Vagina (tissue), 2 donors: ENCODE measurements at regions not wholly inside any gene's neighbourhood (a gene's known extent, or its start where the extent isn't known, plus 50 kb on each side); places are given as distances from the start of the nearest gene placed in this dataset.

Source experiments
- DNase-seq, 2 donors: peaks; one replicate each; pipeline ENCODE4 v3.0.0-alpha.2; 2017; ENCODE audit errors: extremely low spot score in 2 of 2
- H3K27ac ChIP-seq: fragments of 200-600 bp; sonication (generic); one replicate; pipeline ENCODE4 v1.5.1; 2019
- H3K27me3 ChIP-seq: fragments of 200-600 bp; sonication (generic); one replicate; pipeline ENCODE4 v1.5.1; 2019
- H3K36me3 ChIP-seq, 2 donors: fragments of 200-600 bp; sonication (generic); one replicate each; pipeline ENCODE4 v1.5.1; 2017 to 2019
- H3K4me1 ChIP-seq: fragments of 200-600 bp; sonication (generic); one replicate; pipeline ENCODE4 v1.5.1; 2019
- H3K4me3 ChIP-seq, 2 donors: fragments of 200-600 bp; sonication (generic); 1 replicate in 1 of 2; 2 replicates in 1 of 2; pipeline ENCODE4 v1.5.1; 2016 to 2019
- H3K9me3 ChIP-seq: fragments of 200-600 bp; sonication (generic); one replicate; pipeline ENCODE4 v1.5.1; 2019
- POLR2A ChIP-seq, 2 donors: fragments of 450-650 bp; IDR thresholded peaks; one replicate each; pipeline ENCODE4 v1.6.1; 2017; ENCODE audit warnings: antibody characterized with exemption in 2 of 2, mild to moderate bottlenecking in 2 of 2, moderate library complexity in 2 of 2
- POLR2AphosphoS5 ChIP-seq, 2 donors: sonication (generic); formaldehyde crosslinking; IDR thresholded peaks; one replicate each; pipeline ENCODE4 v1.9.0; 2017; ENCODE audit warnings: antibody characterized with exemption in 2 of 2, mild to moderate bottlenecking in 2 of 2, low read depth in 1 of 2; ENCODE audit not compliant: insufficient read depth in 1 of 2
- intact Hi-C: fragments of 100-400 bp; cut with DNase I; formaldehyde crosslinking; loops from one replicate; pipeline ENCODE4 v1.15.1; 2023
- TF ChIP-seq, protein P1 (sequence below), 3 experiments: fragments of 450-650 bp in 2 of 3; fragments of 200-600 bp in 1 of 3; sonication (generic) in 1 of 3; IDR thresholded peaks; one replicate each; pipeline ENCODE4 v1.5.1; 2017 to 2019; ENCODE audit warnings: antibody characterized with exemption in 3 of 3, mild to moderate bottlenecking in 2 of 3, moderate library complexity in 2 of 3

DNA sequence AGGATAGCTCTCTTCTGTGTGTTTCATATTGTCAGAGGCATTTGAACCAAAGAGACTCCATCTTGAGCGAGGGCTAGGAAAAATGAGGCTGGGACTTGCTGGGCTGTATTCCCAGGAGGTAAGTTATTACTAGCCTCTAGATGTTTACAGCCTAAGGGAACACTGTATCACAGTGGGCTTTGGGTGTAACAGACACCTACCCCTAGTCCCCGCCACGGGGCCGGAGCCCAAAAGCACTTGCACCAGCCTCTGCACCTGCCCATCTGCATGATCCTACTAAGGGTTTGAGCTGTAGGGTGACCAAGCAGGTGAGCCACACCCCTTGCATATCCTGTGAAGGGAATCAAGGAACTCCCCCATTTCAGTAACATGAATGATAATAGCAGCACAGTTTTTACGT, 1972.2 kb downstream of the OLFM4 start:
- no peak overlapping the region for H3K4me3 ChIP-seq

DNA sequence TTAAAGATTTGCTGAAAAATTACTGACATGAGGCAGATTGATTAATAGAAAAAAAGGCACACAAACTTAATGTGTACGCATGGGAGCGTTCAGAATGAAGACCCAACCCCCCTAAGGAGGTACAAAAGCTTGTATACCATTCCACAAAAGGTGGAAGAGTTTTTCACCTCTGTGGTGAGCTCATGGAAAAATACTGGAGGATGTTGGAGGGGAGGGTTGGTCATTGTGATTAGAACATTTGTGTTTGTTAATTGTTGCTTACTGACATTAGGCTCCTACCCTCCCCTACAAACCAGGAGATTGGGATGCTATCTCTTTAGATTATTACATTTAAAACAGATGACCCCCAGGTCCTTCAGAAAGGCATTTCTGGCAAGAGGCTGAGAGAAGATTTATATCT, 1973.3 kb downstream of the OLFM4 start:
- no peaks in the 10 kb centered on the region for H3K27me3 ChIP-seq
- TF ChIP-seq, protein P1, sequence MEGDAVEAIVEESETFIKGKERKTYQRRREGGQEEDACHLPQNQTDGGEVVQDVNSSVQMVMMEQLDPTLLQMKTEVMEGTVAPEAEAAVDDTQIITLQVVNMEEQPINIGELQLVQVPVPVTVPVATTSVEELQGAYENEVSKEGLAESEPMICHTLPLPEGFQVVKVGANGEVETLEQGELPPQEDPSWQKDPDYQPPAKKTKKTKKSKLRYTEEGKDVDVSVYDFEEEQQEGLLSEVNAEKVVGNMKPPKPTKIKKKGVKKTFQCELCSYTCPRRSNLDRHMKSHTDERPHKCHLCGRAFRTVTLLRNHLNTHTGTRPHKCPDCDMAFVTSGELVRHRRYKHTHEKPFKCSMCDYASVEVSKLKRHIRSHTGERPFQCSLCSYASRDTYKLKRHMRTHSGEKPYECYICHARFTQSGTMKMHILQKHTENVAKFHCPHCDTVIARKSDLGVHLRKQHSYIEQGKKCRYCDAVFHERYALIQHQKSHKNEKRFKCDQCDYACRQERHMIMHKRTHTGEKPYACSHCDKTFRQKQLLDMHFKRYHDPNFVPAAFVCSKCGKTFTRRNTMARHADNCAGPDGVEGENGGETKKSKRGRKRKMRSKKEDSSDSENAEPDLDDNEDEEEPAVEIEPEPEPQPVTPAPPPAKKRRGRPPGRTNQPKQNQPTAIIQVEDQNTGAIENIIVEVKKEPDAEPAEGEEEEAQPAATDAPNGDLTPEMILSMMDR (IDR thresholded peaks at IDR 0.05) = no peak
- no peak for TF ChIP-seq POLR2A (IDR thresholded peaks at IDR 0.05)
- TF ChIP-seq POLR2AphosphoS5 (IDR thresholded peaks at IDR 0.05; ENCODE audit: insufficient read depth in 1 of 2, low read depth in 1 of 2) = no peak

More for the DNA sequence above, 1972.2 kb downstream of the OLFM4 start:
- Histone ChIP-seq H3K27ac (no peak overlapping the region), H3K4me1 (no peaks in the 10 kb centered on the region), H3K9me3 (no peaks in the 10 kb centered on the region), H3K27me3 (no peaks in the 10 kb centered on the region), H3K36me3 (no peaks in the 10 kb centered on the region)
- TF ChIP-seq, protein P1 (IDR thresholded peaks at IDR 0.05) = no peak
- TF ChIP-seq POLR2AphosphoS5 (IDR thresholded peaks at IDR 0.05; ENCODE audit: insufficient read depth in 1 of 2, low read depth in 1 of 2) (no peak), POLR2A (IDR thresholded peaks at IDR 0.05) (no peak)
- no peak for DNase-seq
- intact Hi-C loops = no loop called here

DNA sequence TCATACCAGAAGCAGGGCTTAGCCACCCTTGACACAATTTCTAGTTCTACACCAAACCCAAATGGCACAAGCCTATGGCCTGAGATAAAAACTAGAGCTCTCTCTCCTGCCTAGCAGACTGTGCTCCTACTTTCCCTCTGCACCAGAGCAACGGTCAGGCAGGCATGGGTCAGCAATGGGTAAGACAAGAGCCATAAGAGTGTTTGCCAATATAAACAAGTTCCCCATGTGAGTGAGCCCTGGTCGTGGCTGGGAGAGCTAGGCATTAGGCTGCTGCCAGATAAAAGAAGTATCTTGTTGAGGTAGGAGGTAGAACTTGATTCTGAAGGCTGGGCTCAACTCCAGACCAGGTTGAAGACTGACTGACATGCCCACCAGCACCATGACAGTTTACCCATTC, 1979.1 kb downstream of the OLFM4 start:
- intact Hi-C loops = no loop called here
- DNase-seq = no peak
- no peaks in the 10 kb centered on the region for H3K9me3 ChIP-seq
- H3K4me3 ChIP-seq = no peak overlapping the region
- H3K27me3 ChIP-seq = no peaks in the 10 kb centered on the region
- H3K4me1 ChIP-seq = no peaks in the 10 kb centered on the region
- no peaks in the 10 kb centered on the region for H3K36me3 ChIP-seq
- no peak overlapping the region for H3K27ac ChIP-seq
- TF ChIP-seq POLR2A (IDR thresholded peaks at IDR 0.05) (no peak), POLR2AphosphoS5 (IDR thresholded peaks at IDR 0.05; ENCODE audit: insufficient read depth in 1 of 2, low read depth in 1 of 2) (no peak)
- TF ChIP-seq, protein P1 (IDR thresholded peaks at IDR 0.05) = no peak

More for the DNA sequence above, 1973.3 kb downstream of the OLFM4 start:
- no peaks in the 10 kb centered on the region for H3K4me1 ChIP-seq
- no peak overlapping the region for H3K27ac ChIP-seq
- no peak for DNase-seq
- no peaks in the 10 kb centered on the region for H3K36me3 ChIP-seq
- H3K9me3 ChIP-seq = no peaks in the 10 kb centered on the region
- H3K4me3 ChIP-seq = no peak overlapping the region
- intact Hi-C loops = no loop called here

DNA sequence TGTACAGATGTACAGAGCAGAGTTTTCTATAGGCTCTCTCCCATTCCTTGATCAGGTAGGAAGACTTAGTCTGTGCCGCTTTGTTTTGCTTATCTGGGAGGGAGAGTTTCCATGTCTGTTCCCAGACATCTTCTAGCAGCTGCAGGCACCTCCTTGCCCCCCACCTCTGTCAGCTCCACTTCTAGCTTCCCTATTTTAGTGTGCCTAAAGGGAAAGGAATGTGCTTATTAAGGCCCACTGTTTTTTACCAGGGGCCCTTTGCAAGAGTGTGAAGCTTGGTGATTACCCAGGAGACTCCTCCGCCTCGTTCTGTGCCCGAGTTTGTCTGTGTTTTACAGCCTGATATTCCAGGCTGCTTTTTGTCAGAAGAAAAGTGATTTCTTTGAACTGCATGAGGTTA, 1984.4 kb downstream of the OLFM4 start:
- intact Hi-C loops = no loop called here
- no peaks in the 10 kb centered on the region for H3K9me3 ChIP-seq
- no peaks in the 10 kb centered on the region for H3K4me1 ChIP-seq
- no peak for TF ChIP-seq POLR2AphosphoS5 (IDR thresholded peaks at IDR 0.05; ENCODE audit: insufficient read depth in 1 of 2, low read depth in 1 of 2)
- TF ChIP-seq, protein P1 (IDR thresholded peaks at IDR 0.05) = no peak
- no peak for TF ChIP-seq POLR2A (IDR thresholded peaks at IDR 0.05)
- H3K4me3 ChIP-seq = no peak overlapping the region
- no peaks in the 10 kb centered on the region for H3K36me3 ChIP-seq
- no peaks in the 10 kb centered on the region for H3K27me3 ChIP-seq
- H3K27ac ChIP-seq = no peak overlapping the region
- DNase-seq = no peak

DNA sequence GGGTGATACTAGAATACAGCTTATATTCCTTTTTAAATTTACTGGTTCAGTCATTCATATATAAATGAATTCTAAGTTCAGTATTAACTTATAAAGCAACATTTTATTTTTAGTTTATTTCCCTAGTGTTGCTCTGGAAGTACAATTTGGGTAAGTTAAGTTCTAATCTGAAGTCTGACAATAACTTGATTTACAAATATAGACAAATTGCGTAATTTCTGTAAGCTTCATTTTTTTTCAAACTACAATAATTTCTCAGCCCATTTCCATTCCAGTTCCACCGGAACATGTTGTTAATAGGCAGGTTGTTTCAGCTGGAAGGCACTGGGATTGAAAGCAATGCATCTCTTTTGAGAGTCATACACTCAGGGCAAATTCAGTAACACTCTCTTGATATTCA, 2000.7 kb downstream of the OLFM4 start:
- Histone ChIP-seq H3K36me3 (no peaks in the 10 kb centered on the region), H3K4me1 (no peaks in the 10 kb centered on the region), H3K4me3 (no peak overlapping the region), H3K27ac (no peak overlapping the region), H3K27me3 (no peaks in the 10 kb centered on the region), H3K9me3 (no peaks in the 10 kb centered on the region)
- intact Hi-C loops = no loop called here
- no peak for TF ChIP-seq POLR2A (IDR thresholded peaks at IDR 0.05)
- TF ChIP-seq, protein P1 (IDR thresholded peaks at IDR 0.05) = no peak
- no peak for TF ChIP-seq POLR2AphosphoS5 (IDR thresholded peaks at IDR 0.05; ENCODE audit: insufficient read depth in 1 of 2, low read depth in 1 of 2)
- DNase-seq = no peak
